ENCODE measurements at regions not wholly inside any gene's neighbourhood (a gene's known extent, or its start where the extent isn't known, plus 50 kb on each side); places are given as distances from the start of the nearest gene placed in this dataset.
"Not testable (repeated sequence)": the region's sequence is repeated elsewhere in the genome, so short reads cannot be mapped to it uniquely, and the experiment has no call there.

- no peak for DNase-seq (ENCODE audit: low read depth in 2 of 2)
Measured at GRCh38 chr20:22529150-22530019, 55.0 kb downstream of the FOXA2 start.

- no peak for DNase-seq (ENCODE audit: low read depth in 2 of 2)
Measured at GRCh38 chr20:22526512-22527012, 57.8 kb downstream of the FOXA2 start.

- DNase-seq (ENCODE audit: low read depth in 2 of 2), result no peak
Measured at GRCh38 chr20:22525821-22526220, 58.6 kb downstream of the FOXA2 start.

- DNase-seq (ENCODE audit: low read depth in 2 of 2), result no peak
Measured at GRCh38 chr20:22525069-22525820, 59.1 kb downstream of the FOXA2 start.

- DNase-seq (ENCODE audit: low read depth in 2 of 2), result no peak
Measured at GRCh38 chr20:22524393-22525015, 59.9 kb downstream of the FOXA2 start.

GRCh38 chr20:22523499-22524392, 60.6 kb downstream of the FOXA2 start:
- DNase-seq (ENCODE audit: low read depth in 2 of 2), result no peak

GRCh38 chr20:22523128-22523498, 61.3 kb downstream of the FOXA2 start:
- DNase-seq (ENCODE audit: low read depth in 2 of 2), result no peak

- DNase-seq (ENCODE audit: low read depth in 2 of 2), result no peak
Measured at GRCh38 chr20:22522701-22523100, 61.7 kb downstream of the FOXA2 start.

- DNase-seq (ENCODE audit: low read depth in 2 of 2), result not testable (repeated sequence)
Measured at GRCh38 chr20:22521940-22522339, 62.4 kb downstream of the FOXA2 start.

- DNase-seq (ENCODE audit: low read depth in 2 of 2), result no peak
Measured at GRCh38 chr20:22520381-22520780, 64.0 kb downstream of the FOXA2 start.

GRCh38 chr20:22515264-22515663, 69.1 kb downstream of the FOXA2 start:
- DNase-seq (ENCODE audit: low read depth in 2 of 2), result no peak

- DNase-seq (ENCODE audit: low read depth in 2 of 2), result no peak
Measured at GRCh38 chr20:22513574-22513973, 70.8 kb downstream of the FOXA2 start.

GRCh38 chr20:22512911-22513489, 71.4 kb downstream of the FOXA2 start:
- no peak for DNase-seq (ENCODE audit: low read depth in 2 of 2)

GRCh38 chr20:22511943-22512910, 72.1 kb downstream of the FOXA2 start:
- DNase-seq (ENCODE audit: low read depth in 2 of 2), result no peak

GRCh38 chr20:22509843-22510147, 74.6 kb downstream of the FOXA2 start:
- no peak for DNase-seq (ENCODE audit: low read depth in 2 of 2)

GRCh38 chr20:22509090-22509842, 75.1 kb downstream of the FOXA2 start:
- DNase-seq (ENCODE audit: low read depth in 2 of 2), result no peak

- DNase-seq (ENCODE audit: low read depth in 2 of 2), result no peak
Measured at GRCh38 chr20:22508426-22508825, 75.9 kb downstream of the FOXA2 start.

- DNase-seq (ENCODE audit: low read depth in 2 of 2), result no peak
Measured at GRCh38 chr20:22507240-22507961, 77.0 kb downstream of the FOXA2 start.

- DNase-seq (ENCODE audit: low read depth in 2 of 2), result no peak
Measured at GRCh38 chr20:22506827-22507226, 77.5 kb downstream of the FOXA2 start.

Data from stimulated activated CD4-positive, alpha-beta T cell treated with anti-CD3 and anti-CD28 coated beads, Interleukin-12 subunit alpha, Interleukin-12 subunit beta, amount 100 ng/mL, for 24 hours (primary cell).